ENCODE measurements at regions not wholly inside any gene's neighbourhood (a gene's known extent, or its start where the extent isn't known, plus 50 kb on each side); places are given as distances from the start of the nearest gene placed in this dataset.
A peak's percentile ranks its signal among the peaks of the same experiment; 100 is the strongest.
"Not testable (repeated sequence)": the region's sequence is repeated elsewhere in the genome, so short reads cannot be mapped to it uniquely, and the experiment has no call there.

GRCh38 chr5:56299212-56299611, 66.1 kb upstream of the ANKRD55 start:
- intact Hi-C loops (cut with DNase I) = loop anchor here (2.0 kb wide), 1 partner anchor 60 kb away; no protein-coding TSS in a partner anchor
- peak; percentile 78 for ATAC-seq
- no peak for DNase-seq (ENCODE audit: missing footprints)

DNA sequence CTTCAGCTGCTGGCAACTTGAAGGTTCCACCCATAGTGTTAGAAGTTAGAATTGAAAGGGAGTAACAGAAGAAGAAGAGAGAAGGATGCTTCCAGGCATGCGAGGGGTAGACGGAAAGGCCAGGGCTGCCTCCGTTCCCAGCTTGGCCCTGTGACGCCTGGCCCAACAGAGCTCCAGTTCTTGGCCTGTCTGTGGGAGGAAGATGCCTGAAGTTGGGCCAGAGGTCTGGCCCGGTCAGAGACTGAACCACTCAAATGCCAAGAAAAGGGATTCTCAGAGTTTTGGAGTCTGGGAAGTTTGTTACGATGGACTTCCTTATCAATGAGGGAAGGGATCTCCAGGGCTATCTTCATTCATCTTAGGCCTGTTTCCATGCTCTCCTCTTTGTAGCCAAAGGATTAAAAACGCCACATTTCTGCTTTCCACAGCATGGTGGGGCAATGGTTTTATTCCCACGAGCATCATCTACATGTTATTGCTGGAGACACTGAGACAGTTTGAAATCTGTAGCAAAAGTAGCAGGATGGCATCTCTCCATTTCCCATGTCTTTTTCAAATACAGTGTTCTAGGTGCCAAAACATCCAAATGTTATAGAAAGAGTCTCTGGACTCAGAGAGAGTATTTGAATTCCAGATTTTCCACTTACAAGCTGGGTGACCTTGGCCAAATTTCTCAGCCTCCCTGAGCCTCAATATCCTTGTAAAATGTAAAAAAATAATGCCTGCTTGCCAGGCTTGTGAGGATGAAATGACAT, 65.4 kb upstream of the ANKRD55 start:
- DNase-seq (ENCODE audit: missing footprints) = peak; percentile 64
- ATAC-seq = peak; percentile 76
- intact Hi-C loops (cut with DNase I) = loop anchor here (2.0 kb wide), 1 partner anchor 60 kb away; no protein-coding TSS in a partner anchor

DNA sequence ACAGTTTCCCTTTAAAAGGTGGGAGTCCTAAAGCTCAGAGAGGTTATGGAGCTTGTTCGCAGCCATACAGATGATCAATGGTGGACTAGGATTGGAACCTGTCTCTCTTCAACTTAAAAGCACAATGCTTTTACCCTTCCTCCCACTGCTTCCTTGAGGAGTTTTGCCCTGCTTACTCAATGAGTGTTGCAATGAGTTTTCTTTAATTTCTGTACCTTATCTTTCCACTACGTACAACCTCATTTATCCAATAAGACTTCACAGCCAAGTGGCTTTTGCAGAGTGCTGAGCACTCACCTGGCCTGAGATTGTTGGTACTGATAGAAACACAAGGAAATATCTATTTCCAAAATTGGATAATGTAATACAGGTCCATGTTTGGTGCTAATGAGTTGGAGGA, 64.7 kb upstream of the ANKRD55 start:
- no peak for ATAC-seq
- intact Hi-C loops (cut with DNase I) = loop anchor here (2.0 kb wide), 1 partner anchor 61 kb away; no protein-coding TSS in a partner anchor
- no peak for DNase-seq (ENCODE audit: missing footprints)

DNA sequence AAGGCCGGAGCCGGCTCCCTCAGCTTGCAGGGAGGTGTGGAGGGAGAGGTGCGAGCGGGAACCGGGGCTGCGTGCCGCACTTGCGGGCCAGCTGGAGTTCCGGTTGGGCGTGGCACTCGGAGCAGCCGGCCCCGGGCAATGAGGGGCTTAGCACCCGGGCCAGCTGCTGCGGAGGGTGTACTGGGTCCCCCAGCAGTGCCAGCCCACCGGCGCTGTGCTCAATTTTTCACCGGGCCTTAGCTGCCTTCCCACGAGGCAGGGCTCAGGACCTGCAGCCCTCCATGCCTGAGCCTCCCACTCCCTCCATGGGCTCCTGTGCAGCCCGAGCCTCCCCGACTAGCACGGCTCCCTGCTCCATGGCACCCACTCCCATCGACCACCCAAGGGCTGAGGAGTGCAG, 62.2 kb upstream of the ANKRD55 start:
- ATAC-seq; intact Hi-C loops (cut with DNase I); DNase-seq (ENCODE audit: missing footprints): not testable (repeated sequence)

DNA sequence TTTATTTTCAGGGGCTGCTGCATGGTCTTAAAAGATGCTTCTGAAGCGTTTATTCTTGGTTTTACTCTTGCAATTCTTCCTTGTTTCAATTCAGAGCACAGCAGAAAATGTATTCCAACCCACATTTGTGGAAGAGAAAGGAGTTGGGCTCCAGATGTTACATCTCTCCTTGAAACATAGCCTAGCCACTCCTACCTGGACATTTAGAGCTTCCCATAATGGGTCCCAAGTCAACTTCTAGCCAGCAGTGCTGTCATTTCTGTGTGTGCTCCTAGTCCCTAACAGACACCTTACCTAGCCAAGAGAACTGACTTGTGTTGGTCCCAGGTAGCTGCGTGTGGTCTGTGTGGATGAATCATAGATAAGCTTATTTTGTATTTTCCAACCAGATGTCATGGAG, 61.2 kb upstream of the ANKRD55 start:
- no peak for ATAC-seq
- no peak for DNase-seq (ENCODE audit: missing footprints)
- intact Hi-C loops (cut with DNase I) = no loop called here

DNA sequence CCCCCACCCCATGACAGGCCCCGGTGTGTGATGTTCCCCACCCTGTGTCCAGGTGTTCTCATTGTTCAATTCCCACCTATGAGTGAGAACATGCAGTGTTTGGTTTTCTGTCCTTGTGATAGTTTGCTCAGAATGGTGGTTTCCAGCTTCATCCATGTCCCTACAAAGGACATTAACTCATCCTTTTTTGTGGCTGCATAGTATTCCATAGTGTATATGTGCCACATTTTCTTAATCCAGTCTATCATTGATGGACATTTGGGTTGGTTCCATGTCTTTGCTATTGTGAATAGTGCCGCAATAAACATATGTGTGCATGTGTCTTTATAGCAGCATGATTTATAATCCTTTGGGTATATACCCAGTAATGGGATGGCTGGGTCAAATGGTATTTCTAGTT, 59.7 kb upstream of the ANKRD55 start:
- intact Hi-C loops (cut with DNase I); ATAC-seq; DNase-seq (ENCODE audit: missing footprints): not testable (repeated sequence)

GRCh38 chr5:56291661-56292374, 58.7 kb upstream of the ANKRD55 start:
- DNase-seq (ENCODE audit: missing footprints) = no peak
- ATAC-seq = no peak
- intact Hi-C loops (cut with DNase I) = no loop called here

DNA sequence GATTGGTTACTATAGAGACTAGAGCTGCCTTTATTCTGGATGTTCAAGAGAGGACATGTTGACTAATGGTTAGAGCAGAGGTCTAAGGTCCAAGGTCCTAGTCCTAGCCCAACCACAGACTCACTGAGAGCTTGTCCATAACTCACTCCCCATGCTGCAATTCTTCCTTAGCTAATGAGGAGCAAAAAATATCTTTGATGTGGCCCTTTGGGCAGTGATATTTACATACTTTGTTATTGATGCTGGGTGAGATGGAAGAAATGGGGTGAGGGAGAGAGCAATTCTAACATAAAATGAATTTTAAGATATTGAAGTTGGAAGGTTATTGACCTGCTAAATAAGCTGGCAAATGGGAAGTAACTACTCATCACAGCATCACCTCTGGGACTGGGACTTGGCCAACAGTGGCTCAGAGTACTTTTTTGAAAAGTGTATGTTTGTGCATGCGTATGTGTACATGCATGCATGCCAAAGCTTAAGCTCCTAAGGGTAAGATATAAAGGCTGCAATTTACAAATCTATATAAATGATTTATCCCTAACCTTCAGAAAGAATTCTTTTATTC, 58.0 kb upstream of the ANKRD55 start:
- DNase-seq (ENCODE audit: missing footprints) = no peak
- no peak for ATAC-seq
- intact Hi-C loops (cut with DNase I) = no loop called here

DNA sequence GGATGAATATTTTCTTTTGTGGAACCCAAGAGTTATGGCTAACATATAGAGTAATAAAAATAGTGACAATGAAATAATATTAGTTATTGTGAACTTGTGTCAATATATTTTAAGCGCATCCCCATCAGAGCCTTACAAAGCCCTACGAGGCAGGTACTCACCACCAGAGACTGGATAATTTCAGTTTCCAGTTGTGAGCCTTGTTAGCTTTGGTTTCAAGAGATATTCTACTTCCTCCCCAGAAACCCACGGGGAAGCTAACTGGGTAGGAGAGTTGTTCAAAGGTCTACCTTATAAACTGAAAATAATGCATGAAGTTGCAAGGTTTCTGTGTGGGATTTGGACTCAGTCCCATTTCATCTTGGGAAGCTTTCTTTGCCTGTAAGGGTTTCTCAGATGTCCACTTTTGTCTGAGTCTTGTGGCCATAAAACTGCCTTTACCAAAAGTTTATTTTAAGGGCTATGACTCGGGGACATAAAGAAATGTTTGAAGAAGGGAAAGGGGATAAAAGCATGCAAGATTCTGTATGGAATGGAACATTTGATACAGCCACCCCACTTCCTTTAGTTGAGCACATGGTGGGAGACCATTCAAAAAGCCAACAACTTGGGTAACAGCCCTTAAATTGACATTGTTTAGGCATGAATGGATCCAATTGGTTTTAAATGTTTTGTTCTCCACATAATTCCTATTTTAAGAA, 57.4 kb upstream of the ANKRD55 start:
- ATAC-seq = no peak
- no peak for DNase-seq (ENCODE audit: missing footprints)
- intact Hi-C loops (cut with DNase I) = no loop called here

GRCh38 chr5:56289602-56289987, 56.5 kb upstream of the ANKRD55 start:
- DNase-seq (ENCODE audit: missing footprints) (no peak), ATAC-seq (peak; percentile 57)
- intact Hi-C loops (cut with DNase I) = loop anchor here (5.0 kb wide), 1 partner anchor 38 kb away; no protein-coding TSS in a partner anchor

GRCh38 chr5:56288873-56289601, 55.9 kb upstream of the ANKRD55 start:
- peak; percentile 76 for ATAC-seq
- no peak for DNase-seq (ENCODE audit: missing footprints)
- intact Hi-C loops (cut with DNase I) = loop anchor here (5.0 kb wide), 1 partner anchor 38 kb away; no protein-coding TSS in a partner anchor

- no peak for DNase-seq (ENCODE audit: missing footprints)
- intact Hi-C loops (cut with DNase I) = loop anchor here (5.0 kb wide), 1 partner anchor 41 kb away; no protein-coding TSS in a partner anchor
These were observed 53.1 kb upstream of the ANKRD55 start for GRCh38 chr5:56286015-56286884.

GRCh38 chr5:56282951-56283350, 49.8 kb upstream of the ANKRD55 start:
- no peak for ATAC-seq

More at GRCh38 chr5:56286015-56286884, 53.1 kb upstream of the ANKRD55 start:
- no peak for ATAC-seq

More at GRCh38 chr5:56282951-56283350, 49.8 kb upstream of the ANKRD55 start:
- intact Hi-C loops (cut with DNase I) = loop anchor here (5.0 kb wide), 1 partner anchor 534 kb away; the partner anchor contains the start of gene MAP3K1
- DNase-seq (ENCODE audit: missing footprints) = no peak
